GM23338 (cell line): ENCODE measurements at regions not wholly inside any gene's neighbourhood (a gene's known extent, or its start where the extent isn't known, plus 50 kb on each side); places are given as distances from the start of the nearest gene placed in this dataset.

ENCODE experiments used
- ATAC-seq: fragments of 200-7000 bp; cut with Tn5 transposase; 3 replicates; pipeline ENCODE4 v1.9.1; 2020
- DNase-seq: peaks from one replicate; pipeline ENCODE4 v3.0.0-alpha.2; 2015; ENCODE audit warnings: low spot score
- H2AFZ ChIP-seq: fragments of 200-600 bp; sonication (generic); 2 replicates; pipeline ENCODE4 v1.8.0; 2016; ENCODE audit warnings: antibody characterized with exemption, mild to moderate bottlenecking, moderate library complexity
- H3F3A ChIP-seq: fragments of 200-600 bp; sonication (generic); replicated peaks from 2 replicates; pipeline ENCODE4 v1.8.0; 2017; ENCODE audit warnings: antibody characterized with exemption, mixed run types, low read depth
- H3K27ac ChIP-seq: fragments of 200-600 bp; sonication (generic); 2 replicates; pipeline ENCODE4 v1.6.1; 2016; ENCODE audit warnings: low read depth
- H3K27me3 ChIP-seq: fragments of 200-600 bp; sonication (generic); 2 replicates; pipeline ENCODE4 v1.8.0; 2016; ENCODE audit warnings: mild to moderate bottlenecking, mixed run types, moderate library complexity; ENCODE audit not compliant: insufficient read depth
- H3K36me3 ChIP-seq: fragments of 200-600 bp; sonication (generic); 2 replicates; pipeline ENCODE4 v1.8.0; 2016; ENCODE audit warnings: mild to moderate bottlenecking; ENCODE audit not compliant: insufficient read depth
- H3K4me1 ChIP-seq: fragments of 200-600 bp; sonication (generic); 2 replicates; pipeline ENCODE4 v1.8.0; 2016; ENCODE audit warnings: mild to moderate bottlenecking, moderate library complexity; ENCODE audit not compliant: insufficient read depth
- H3K4me2 ChIP-seq: fragments of 200-600 bp; sonication (generic); 2 replicates; pipeline ENCODE4 v1.7.1; 2017; ENCODE audit warnings: mixed run types
- H3K4me3 ChIP-seq: fragments of 200-600 bp; sonication (generic); 2 replicates; pipeline ENCODE4 v1.6.1; 2016; ENCODE audit warnings: mixed run types
- H3K79me2 ChIP-seq: fragments of 200-600 bp; sonication (generic); replicated peaks from 2 replicates; pipeline ENCODE4 v1.8.0; 2017; ENCODE audit warnings: mild to moderate bottlenecking; ENCODE audit not compliant: insufficient read depth
- H3K9me2 ChIP-seq: fragments of 200-600 bp; sonication (generic); 2 replicates; pipeline ENCODE4 v1.8.0; 2017; ENCODE audit not compliant: insufficient read depth
- H4K20me1 ChIP-seq: fragments of 200-600 bp; sonication (generic); replicated peaks from 2 replicates; pipeline ENCODE4 v1.8.0; 2017; ENCODE audit warnings: mild to moderate bottlenecking; ENCODE audit not compliant: insufficient read depth
- H3K27ac Mint-ChIP-seq: 2 replicates; pipeline ENCODE4 v1.8.0; 2020; ENCODE audit warnings: inconsistent platforms, mild to moderate bottlenecking, moderate library complexity, mixed read lengths
- H3K27me3 Mint-ChIP-seq: 3 replicates; pipeline ENCODE4 v1.8.0; 2022; ENCODE audit warnings: low read depth, mild to moderate bottlenecking, moderate library complexity, mixed read lengths, inconsistent platforms; ENCODE audit not compliant: insufficient read depth, poor library complexity
- H3K36me3 Mint-ChIP-seq: 3 replicates; pipeline ENCODE4 v1.8.0; 2021; ENCODE audit warnings: low read depth, mild to moderate bottlenecking, inconsistent platforms, moderate library complexity, mixed read lengths
- H3K4me1 Mint-ChIP-seq: 3 replicates; pipeline ENCODE4 v1.8.0; 2020; ENCODE audit warnings: mild to moderate bottlenecking, inconsistent platforms, mixed read lengths
- H3K4me3 Mint-ChIP-seq: 3 replicates; pipeline ENCODE4 v1.8.0; 2021; ENCODE audit warnings: moderate library complexity, mild to moderate bottlenecking, inconsistent platforms, mixed read lengths
- H3K9me3 Mint-ChIP-seq: 3 replicates; pipeline ENCODE4 v1.8.0; 2020; ENCODE audit warnings: moderate library complexity, mild to moderate bottlenecking, inconsistent platforms, mixed read lengths
- CREB1 ChIP-seq: fragments of 250-450 bp; sonication (Bioruptor Pico); IDR thresholded peaks from 2 replicates; pipeline ENCODE4 v1.5.0; 2020; ENCODE audit warnings: low read depth, mild to moderate bottlenecking, moderate library complexity
- ETS1 ChIP-seq: IDR thresholded peaks from 2 replicates; pipeline ENCODE4 v1.6.1; 2016; ENCODE audit warnings: antibody characterized with exemption
- EZH2 ChIP-seq: fragments of 200-600 bp; sonication (generic); IDR thresholded peaks from one replicate; pipeline ENCODE4 v1.8.0; 2017; ENCODE audit warnings: antibody characterized with exemption, mild to moderate bottlenecking, low read depth; ENCODE audit not compliant: unreplicated experiment
- EZH2phosphoT487 ChIP-seq: fragments of 200-600 bp; sonication (generic); IDR thresholded peaks from one replicate; pipeline ENCODE4 v1.8.1; 2018; ENCODE audit warnings: antibody characterized with exemption; ENCODE audit not compliant: unreplicated experiment
- JUNB ChIP-seq: IDR thresholded peaks from one replicate; pipeline ENCODE4 v1.6.1; 2016; ENCODE audit warnings: antibody characterized with exemption; ENCODE audit not compliant: unreplicated experiment
- NANOG ChIP-seq: IDR thresholded peaks from 2 replicates; pipeline ENCODE4 v1.6.1; 2016; ENCODE audit warnings: antibody characterized with exemption, borderline replicate concordance
- POLR2AphosphoS5 ChIP-seq: IDR thresholded peaks from 2 replicates; pipeline ENCODE4 v1.6.1; 2016; ENCODE audit warnings: antibody characterized with exemption, low read depth
- REST ChIP-seq: IDR thresholded peaks from one replicate; pipeline ENCODE4 v1.6.1; 2018; ENCODE audit warnings: antibody characterized with exemption; ENCODE audit not compliant: unreplicated experiment
- STAT1 ChIP-seq: IDR thresholded peaks from one replicate; pipeline ENCODE4 v1.6.1; 2016; ENCODE audit warnings: antibody characterized with exemption; ENCODE audit not compliant: unreplicated experiment
- ZNF114 ChIP-seq: fragments of 250-450 bp; sonication (Bioruptor Pico); IDR thresholded peaks from 2 replicates; pipeline ENCODE4 v1.5.0; 2020; ENCODE audit warnings: mild to moderate bottlenecking, moderate library complexity
- ZNF331 ChIP-seq: fragments of 250-450 bp; sonication (Bioruptor Pico); IDR thresholded peaks from 2 replicates; pipeline ENCODE4 v1.5.0; 2020; ENCODE audit warnings: low read depth, mild to moderate bottlenecking, moderate library complexity
- TF ChIP-seq, protein P1 (sequence below), 2 experiments: fragments of 200-600 bp in 1 of 2; sonication (generic) in 1 of 2; conservative IDR thresholded peaks; 2 replicates each; pipeline versions ENCODE4 v1.5.1 to v1.6.1; 2016 to 2017; ENCODE audit warnings: antibody characterized with exemption in 2 of 2, low read depth in 2 of 2, mild to moderate bottlenecking in 2 of 2, moderate library complexity in 1 of 2

GRCh38 chr4:45438047-45438446 is 685.8 kb downstream of the GABRG1 start (continued):
- TF ChIP-seq REST = no peak

DNA sequence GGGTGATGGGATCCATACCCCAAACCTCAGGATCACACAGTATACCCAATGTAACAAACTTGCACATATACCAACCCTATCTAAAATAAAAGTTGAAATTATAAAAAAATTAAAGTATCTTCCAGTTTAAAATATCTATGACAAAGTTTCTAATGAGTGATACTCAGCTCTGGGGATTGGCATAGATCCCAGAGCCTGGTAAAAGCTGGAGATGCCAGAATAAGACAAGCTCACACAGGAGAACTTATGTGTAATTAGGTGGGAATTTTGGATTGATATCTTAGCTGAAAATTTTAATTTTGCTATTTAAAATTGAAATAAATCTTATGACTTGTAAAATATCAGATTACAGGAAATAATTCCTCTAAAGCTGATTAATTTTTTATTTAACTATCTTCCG is 686.5 kb downstream of the GABRG1 start:
- H3K27me3 Mint-ChIP-seq = no peaks in the 10 kb centered on the region
- Histone ChIP-seq H3K4me3 (no peak overlapping the region), H4K20me1 (no peaks in the 10 kb centered on the region), H3K27ac (no peak overlapping the region), H3K79me2 (no peaks in the 10 kb centered on the region), H3F3A (no peaks in the 10 kb centered on the region), H3K27me3 (no peaks in the 10 kb centered on the region), H3K9me2 (no peaks in the 10 kb centered on the region), H3K4me2 (no peak overlapping the region), H3K4me1 (no peaks in the 10 kb centered on the region), H2AFZ (no peak overlapping the region), H3K36me3 (no peaks in the 10 kb centered on the region)
- H3K9me3 Mint-ChIP-seq = peaks cover 26% of the 10 kb centered on the region
- H3K4me3 Mint-ChIP-seq = no peak overlapping the region
- H3K27ac Mint-ChIP-seq = no peak overlapping the region
- H3K36me3 Mint-ChIP-seq = no peaks in the 10 kb centered on the region
- DNase-seq (no peak), ATAC-seq (no peak)
- no peaks in the 10 kb centered on the region for H3K4me1 Mint-ChIP-seq
- TF ChIP-seq REST = no peak
- no peak for TF ChIP-seq EZH2
- TF ChIP-seq ZNF331 (CRISPR knock-in tag) = no peak
- no peak for TF ChIP-seq POLR2AphosphoS5
- TF ChIP-seq NANOG = no peak
- no peak for TF ChIP-seq ETS1
- TF ChIP-seq STAT1 = no peak
- TF ChIP-seq ZNF114 = no peak
- no peak for TF ChIP-seq EZH2phosphoT487
- TF ChIP-seq, protein P1, sequence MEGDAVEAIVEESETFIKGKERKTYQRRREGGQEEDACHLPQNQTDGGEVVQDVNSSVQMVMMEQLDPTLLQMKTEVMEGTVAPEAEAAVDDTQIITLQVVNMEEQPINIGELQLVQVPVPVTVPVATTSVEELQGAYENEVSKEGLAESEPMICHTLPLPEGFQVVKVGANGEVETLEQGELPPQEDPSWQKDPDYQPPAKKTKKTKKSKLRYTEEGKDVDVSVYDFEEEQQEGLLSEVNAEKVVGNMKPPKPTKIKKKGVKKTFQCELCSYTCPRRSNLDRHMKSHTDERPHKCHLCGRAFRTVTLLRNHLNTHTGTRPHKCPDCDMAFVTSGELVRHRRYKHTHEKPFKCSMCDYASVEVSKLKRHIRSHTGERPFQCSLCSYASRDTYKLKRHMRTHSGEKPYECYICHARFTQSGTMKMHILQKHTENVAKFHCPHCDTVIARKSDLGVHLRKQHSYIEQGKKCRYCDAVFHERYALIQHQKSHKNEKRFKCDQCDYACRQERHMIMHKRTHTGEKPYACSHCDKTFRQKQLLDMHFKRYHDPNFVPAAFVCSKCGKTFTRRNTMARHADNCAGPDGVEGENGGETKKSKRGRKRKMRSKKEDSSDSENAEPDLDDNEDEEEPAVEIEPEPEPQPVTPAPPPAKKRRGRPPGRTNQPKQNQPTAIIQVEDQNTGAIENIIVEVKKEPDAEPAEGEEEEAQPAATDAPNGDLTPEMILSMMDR (conservative IDR thresholded peaks at IDR 0.05; ENCODE audit: low read depth in 2 of 2) = no peak
- TF ChIP-seq JUNB = no peak
- TF ChIP-seq CREB1 = no peak
